Spleen (tissue), 7 donors: ENCODE measurements at regions not wholly inside any gene's neighbourhood (a gene's known extent, or its start where the extent isn't known, plus 50 kb on each side); places are given as distances from the start of the nearest gene placed in this dataset.

Experiments
- CTCF ChIP-seq, 11 experiments: fragments of 200-600 bp in 7 of 11; fragments of 450-650 bp in 4 of 11; sonication (generic) in 4 of 11; IDR thresholded peaks in 8 of 11; conservative IDR thresholded peaks in 3 of 11; 1 replicate in 7 of 11; 2 replicates in 4 of 11; pipeline versions ENCODE4 v1.4.0 to v1.8.0; 2016 to 2021; ENCODE audit warnings: antibody characterized with exemption in 11 of 11, inconsistent platforms in 4 of 11, mild to moderate bottlenecking in 1 of 11
- POLR2AphosphoS5 ChIP-seq, 3 donors: sonication (generic); formaldehyde crosslinking; IDR thresholded peaks; one replicate each; pipeline ENCODE4 v1.5.1; 2017; ENCODE audit warnings: antibody characterized with exemption in 3 of 3
- donor health status: DM: no; HTN: no; CAD: no; lungs with moderate emphysema.
- donor health status: DM: no; HTN: no; CAD: no.
- donor health status: DM: no; HTN: no; CAD: no.

- TF ChIP-seq CTCF (IDR thresholded peaks at IDR 0.05 in 8 of 11, conservative IDR thresholded peaks at IDR 0.05 in 3 of 11), result no peak
- no peak for TF ChIP-seq POLR2AphosphoS5 (IDR thresholded peaks at IDR 0.05)
Observed at GRCh38 chr12:42670719-42671118, 81.2 kb upstream of the PRICKLE1 start.
